Astrocyte of the hippocampus (primary cell): ENCODE measurements at regions not wholly inside any gene's neighbourhood (a gene's known extent, or its start where the extent isn't known, plus 50 kb on each side); places are given as distances from the start of the nearest gene placed in this dataset.
"Not testable (repeated sequence)": the region's sequence is repeated elsewhere in the genome, so short reads cannot be mapped to it uniquely, and the experiment has no call there.

ENCODE experiments used
- DNase-seq: peaks from one replicate; pipeline ENCODE4 v3.0.0; 2011; ENCODE audit warnings: low read depth, low spot score

GRCh38 chr4:137956256-137956655 is 285.9 kb downstream of the SLC7A11 start:
- no peak for DNase-seq

GRCh38 chr4:137955595-137955994 is 286.6 kb downstream of the SLC7A11 start:
- no peak for DNase-seq

GRCh38 chr4:137952116-137952515 is 290.0 kb downstream of the SLC7A11 start:
- no peak for DNase-seq

GRCh38 chr4:137950286-137950685 is 291.9 kb downstream of the SLC7A11 start:
- DNase-seq, result no peak

GRCh38 chr4:137949746-137950145 is 292.4 kb downstream of the SLC7A11 start:
- DNase-seq, result no peak

- DNase-seq, result no peak
Measured at GRCh38 chr4:137946453-137947174, 295.5 kb downstream of the SLC7A11 start.

GRCh38 chr4:137942815-137943214 is 299.3 kb downstream of the SLC7A11 start:
- not testable (repeated sequence) for DNase-seq

GRCh38 chr4:137942015-137942515 is 300.1 kb downstream of the SLC7A11 start:
- DNase-seq, result not testable (repeated sequence)

GRCh38 chr4:137934911-137935310 is 307.2 kb downstream of the SLC7A11 start:
- no peak for DNase-seq

- no peak for DNase-seq
Measured at GRCh38 chr4:137934046-137934445, 308.1 kb downstream of the SLC7A11 start.

GRCh38 chr4:137927972-137928371 is 314.2 kb downstream of the SLC7A11 start:
- DNase-seq, result no peak

GRCh38 chr4:137923494-137923893 is 318.7 kb downstream of the SLC7A11 start:
- DNase-seq, result no peak

GRCh38 chr4:137922721-137923120 is 319.4 kb downstream of the SLC7A11 start:
- no peak for DNase-seq

- peak; percentile 21 for DNase-seq
Measured at GRCh38 chr4:137909529-137910309, 332.4 kb downstream of the SLC7A11 start.

GRCh38 chr4:137905930-137906329 is 336.2 kb downstream of the SLC7A11 start:
- DNase-seq, result peak; percentile 4

- no peak for DNase-seq
Measured at GRCh38 chr4:137901114-137901513, 341.0 kb downstream of the SLC7A11 start.

GRCh38 chr4:137896221-137896737 is 345.9 kb downstream of the SLC7A11 start:
- peak; percentile 7 for DNase-seq

- not testable (repeated sequence) for DNase-seq
Measured at GRCh38 chr4:137895515-137895914, 346.6 kb downstream of the SLC7A11 start.

GRCh38 chr4:137892134-137892533 is 350.0 kb downstream of the SLC7A11 start:
- DNase-seq, result peak; percentile 20

GRCh38 chr4:137890812-137891211 is 351.3 kb downstream of the SLC7A11 start:
- no peak for DNase-seq

GRCh38 chr4:137881641-137882040 is 349.3 kb upstream of the PCDH18 start:
- DNase-seq, result no peak

GRCh38 chr4:137868067-137868466 is 335.8 kb upstream of the PCDH18 start:
- DNase-seq, result not testable (repeated sequence)
